GM18867 (cell line): ENCODE measurements at regions not wholly inside any gene's neighbourhood (a gene's known extent, or its start where the extent isn't known, plus 50 kb on each side); places are given as distances from the start of the nearest gene placed in this dataset.

Experiments
- ATAC-seq: cut with Tn5 transposase; IDR thresholded peaks from one replicate; pipeline ENCODE4 v1.9.1; 2021; ENCODE audit warnings: mild to moderate bottlenecking, moderate library complexity; ENCODE audit not compliant: unreplicated experiment

DNA sequence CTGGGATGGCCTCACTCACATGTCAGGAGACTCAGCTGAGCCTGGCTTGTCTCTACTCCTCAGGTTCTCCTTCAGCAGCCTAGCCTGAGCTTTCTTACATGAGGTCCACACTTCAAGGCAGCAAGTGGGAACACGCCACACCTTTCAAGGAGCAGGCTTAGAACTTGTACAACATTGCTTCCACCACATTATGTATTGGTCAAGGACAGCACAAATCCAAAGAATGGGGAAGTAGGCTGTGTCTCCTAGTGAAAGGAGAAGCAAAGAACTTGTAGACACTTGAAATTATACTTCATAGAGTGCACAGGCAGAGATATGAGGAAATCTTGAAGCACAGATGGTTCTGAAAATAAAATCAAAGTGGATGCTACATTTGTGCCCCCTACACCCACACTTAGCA, 120.9 kb upstream of the NOCT start:
- ATAC-seq = no peak

DNA sequence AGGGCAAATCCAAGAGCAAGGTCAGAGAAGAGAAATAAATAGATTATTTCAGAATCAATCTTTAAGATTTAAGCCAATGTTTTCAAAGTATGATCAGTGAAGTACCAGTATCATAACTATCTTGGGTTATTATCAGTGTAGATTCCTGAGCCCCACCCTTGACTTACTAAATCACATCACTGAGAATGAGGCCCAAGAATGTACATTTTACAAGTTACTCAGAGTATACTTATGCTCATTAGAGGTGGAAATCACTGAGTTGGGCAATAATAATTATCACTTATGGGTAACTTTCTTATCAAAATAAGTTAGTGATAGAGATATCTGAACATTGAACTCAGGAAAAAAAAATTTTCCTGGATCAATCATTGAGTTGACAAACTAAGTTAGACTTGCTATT, 121.6 kb upstream of the NOCT start:
- ATAC-seq = no peak

DNA sequence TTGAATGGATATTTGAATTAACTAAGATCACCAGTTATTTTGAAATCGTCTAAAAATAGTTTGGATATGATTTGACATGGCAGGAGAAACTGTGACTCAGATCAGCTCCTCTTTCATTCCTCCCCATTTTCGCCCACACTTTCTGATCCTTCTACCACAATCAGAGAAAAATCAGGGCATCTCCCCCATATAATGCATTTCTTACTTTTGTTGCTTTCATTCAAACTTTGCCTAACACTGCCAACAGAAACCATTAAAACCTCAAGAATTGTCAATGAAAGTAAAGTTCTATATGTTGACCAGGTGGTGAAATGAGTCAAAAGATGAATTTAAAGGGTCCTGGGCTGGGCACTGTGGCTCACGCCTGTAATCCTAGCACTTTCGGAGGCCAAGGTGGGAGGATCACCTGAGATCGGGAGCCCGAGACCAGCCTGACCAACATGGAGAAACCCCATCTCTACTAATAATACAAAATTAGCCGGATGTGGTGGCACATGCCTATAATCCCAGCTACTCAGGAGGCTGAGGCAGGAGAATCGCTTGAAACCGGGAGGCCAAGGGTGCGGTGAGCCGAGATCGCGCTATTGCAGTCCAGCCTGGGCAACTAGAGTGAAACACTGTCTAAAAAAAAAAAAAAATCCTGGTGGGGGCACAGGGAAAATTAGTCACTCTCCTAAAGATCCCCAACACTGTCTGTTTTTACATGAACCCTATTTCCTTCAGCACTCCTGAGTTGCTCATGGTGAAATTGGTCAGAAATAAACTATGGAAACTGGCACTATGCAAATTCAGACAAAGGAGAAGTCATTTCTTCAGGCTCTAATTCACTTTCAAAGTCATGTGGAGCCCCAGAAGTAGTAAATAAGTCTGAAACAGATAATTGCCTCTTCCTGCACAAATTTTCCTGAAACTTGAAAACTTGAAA, 122.8 kb upstream of the NOCT start:
- peak; percentile 80 for ATAC-seq

DNA sequence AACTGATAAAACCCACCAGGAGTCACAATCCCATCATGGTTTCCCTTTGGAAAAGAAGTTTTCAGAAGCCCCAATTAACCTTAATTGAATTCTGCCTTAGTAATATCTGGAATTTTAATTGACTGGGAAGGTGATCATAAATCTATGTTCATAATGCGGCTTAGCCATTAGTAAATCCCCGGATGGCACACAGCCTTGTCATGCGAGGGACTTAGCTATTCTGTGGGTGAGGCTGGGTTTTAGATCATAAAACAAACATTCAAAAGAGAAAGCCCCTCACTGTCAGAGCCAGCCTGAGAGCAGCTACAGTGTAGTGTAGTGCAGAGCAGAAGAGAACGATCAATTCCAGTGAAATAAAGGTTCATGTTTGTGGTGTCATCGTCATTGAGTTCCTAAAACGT, 124.0 kb upstream of the NOCT start:
- no peak for ATAC-seq

DNA sequence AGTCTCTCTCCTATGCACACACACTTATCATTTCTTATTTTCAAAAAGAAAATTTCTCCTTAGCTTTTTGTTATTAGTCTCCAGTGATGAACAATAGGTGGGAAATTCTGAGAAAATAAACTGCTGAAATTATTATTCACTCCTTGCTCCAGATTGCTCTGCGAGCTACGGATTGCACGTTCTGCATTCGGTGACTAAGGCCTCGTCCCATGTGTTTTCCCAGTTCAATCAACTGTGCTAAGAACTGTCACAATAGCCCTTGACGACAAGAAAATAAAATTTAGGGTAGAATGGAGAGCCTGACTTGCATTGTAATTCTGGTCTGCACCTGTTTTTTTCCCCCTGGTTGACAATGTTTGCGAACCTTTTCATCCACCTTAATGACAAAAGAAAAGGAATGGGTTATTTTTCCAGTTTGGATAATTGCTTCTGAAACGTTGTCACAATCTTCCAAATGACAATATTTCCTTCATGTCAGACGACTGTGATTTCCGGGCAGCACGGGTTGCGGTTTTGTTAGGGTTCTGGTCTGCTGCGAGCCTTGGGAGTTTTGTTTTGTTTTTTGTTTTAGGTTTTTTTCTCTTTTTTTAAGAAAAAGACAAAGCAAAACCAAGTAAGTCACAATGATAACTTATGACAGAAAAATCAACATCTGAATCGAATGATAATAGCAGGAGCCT, 124.5 kb upstream of the NOCT start:
- no peak for ATAC-seq

DNA sequence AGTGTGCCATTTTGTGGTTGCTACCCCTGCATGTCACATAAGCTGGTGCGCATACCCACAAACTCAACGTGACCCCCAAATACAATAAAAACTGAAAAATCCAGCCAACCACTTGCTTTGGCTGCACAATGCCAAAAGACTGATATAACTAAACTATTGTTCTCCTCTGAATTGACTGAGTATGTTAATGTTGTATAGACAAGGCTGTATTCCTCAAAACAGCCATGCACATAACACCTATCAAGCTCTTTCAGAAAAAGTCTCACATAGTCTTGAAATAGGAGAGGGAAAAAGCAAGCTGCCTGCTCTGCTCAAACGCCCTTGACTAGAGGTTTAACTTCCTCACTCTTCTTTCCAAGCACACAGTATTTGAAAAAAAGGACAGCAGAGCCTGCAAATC, 126.4 kb upstream of the NOCT start:
- ATAC-seq = no peak

DNA sequence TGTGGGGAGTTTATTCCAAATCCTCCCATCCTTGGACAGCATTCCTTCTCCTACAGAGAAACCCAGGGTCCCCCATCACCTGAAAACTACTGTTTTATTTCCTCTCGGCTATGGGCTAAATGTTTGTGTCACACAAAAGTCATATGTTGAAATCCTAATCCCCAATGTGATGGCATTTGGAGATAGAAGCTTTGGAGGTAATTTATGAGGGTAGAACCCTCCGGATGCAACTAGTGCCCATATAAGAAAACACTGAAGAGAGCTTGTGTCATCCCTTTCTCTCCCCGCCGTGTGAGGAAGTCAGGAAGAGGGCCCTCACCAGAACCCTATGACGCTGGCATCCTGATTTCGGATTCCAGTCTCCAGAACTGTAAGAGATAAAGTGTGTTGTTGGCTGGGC, 127.8 kb upstream of the NOCT start:
- ATAC-seq = no peak

DNA sequence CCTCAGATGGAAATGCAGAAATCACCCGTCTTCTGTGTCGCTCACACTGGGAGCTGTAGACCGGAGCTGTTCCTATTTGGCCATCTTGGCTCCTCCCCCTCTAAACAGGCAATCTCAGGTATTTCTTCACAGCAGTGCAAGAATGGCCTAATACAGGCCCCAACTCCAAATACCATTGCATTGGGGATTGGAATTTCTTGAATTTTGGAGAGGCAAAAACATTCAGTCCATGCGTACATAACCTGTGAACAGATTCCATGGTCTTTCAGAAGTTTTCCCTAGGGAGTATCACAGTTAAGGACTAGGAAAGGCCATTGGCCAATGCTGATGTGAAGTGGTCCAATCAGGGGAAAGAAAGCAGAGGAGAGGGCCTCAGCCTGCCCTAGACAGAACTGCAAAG, 128.2 kb upstream of the NOCT start:
- no peak for ATAC-seq

DNA sequence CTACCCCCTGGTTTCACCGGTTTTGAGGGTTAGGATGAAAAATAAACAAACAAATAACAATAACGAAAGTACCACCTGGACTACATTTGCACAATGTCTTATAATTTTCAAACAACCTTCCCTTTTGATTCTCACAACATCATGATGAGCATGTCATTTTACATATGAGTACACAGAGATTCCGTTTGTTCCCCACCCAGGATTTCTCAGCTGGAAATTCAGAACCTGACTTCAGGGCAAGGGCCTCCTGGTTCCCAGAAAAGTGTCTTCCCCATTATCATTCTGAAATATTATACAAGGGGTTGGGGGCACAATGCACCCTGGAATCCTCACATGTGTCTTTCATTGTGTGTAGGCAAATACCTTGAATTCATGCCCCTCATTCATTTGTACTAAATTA, 135.8 kb upstream of the NOCT start:
- no peak for ATAC-seq

DNA sequence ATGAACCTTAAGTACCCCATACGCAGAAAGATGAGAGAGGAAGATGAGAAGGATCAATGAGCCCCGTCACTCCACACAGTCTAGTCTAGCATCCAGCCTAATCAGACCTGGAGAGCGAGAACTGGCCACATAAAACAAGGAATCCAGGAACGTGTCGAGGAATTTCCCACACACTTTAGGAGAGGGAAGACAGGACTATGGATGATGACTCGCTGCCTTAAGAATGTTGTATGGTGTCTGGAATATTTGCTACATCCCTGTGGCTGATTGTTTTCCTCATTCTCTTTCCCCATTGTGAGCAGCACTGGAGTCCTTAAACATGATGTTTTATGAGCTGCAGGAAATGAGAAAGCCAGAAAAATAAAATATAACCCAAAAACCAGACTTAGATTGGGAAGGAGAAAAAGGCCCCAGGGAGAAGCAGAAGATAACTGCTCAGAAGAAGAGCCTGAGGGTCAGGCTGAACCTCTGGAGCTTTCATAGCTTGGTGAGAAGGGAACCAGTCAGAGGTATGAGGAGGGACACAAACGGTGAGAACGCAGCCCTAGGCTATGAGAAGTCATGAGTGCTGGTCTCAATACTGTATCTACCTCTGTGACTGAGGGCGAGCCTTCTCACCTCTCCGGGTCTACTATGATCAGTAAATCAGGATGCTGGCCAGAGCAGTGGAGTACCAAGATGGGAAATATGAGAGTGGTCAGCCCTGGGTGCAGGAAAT, 139.5 kb upstream of the NOCT start:
- ATAC-seq = no peak

DNA sequence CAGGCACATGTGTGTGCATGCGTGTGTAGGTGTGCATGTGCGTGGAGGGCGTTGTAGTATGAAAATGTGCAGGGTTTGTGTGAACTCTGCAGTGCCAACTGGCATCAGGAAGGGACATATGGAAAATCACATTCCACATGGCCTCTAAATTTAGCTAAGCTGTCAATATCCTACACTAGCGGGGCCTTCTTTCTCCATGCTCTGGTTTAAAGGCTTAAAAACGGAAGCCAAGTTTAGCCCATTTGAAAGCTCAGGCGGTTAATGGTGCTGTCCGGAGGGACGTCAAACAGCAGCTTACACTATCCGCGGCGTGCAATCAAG, 144.1 kb upstream of the NOCT start:
- ATAC-seq = no peak

DNA sequence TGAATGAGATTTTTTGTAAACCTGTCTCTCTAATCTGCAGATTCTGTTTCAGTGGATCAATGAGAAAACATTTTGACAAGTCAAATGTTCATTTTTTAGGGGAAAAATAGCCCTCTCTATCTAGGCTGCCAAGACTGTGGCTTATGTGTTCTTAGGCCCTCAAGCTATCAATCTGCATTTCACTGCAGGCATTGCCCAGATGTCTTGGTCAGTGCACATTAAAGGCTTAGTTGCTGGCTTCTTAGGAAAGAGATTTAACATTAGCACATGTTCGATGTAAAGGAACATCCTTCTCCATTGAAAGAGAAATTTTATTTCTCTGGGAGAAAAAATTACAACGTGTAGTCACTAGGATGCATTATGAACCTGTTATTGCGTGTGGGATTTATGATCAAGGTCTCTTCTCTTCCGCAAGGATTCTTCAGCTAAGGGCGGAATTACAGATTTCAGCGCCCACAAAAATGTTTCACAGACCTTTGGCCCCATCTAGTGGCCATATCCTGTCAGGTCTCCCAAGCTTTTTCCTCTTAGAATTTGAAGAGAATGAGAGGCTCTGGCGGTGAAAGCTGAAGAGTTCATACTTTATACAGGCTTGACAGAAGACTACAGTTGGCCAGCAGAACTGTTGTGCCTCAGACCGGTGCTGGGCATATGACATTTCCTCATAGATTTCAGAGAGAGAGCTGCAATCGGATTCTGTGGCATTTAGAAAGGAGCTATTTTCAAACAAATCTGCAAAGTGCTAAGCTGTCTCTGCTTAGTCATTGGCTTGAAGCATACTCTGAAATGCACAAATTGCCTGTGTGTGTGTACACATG, 144.6 kb upstream of the NOCT start:
- ATAC-seq = peak; percentile 79

DNA sequence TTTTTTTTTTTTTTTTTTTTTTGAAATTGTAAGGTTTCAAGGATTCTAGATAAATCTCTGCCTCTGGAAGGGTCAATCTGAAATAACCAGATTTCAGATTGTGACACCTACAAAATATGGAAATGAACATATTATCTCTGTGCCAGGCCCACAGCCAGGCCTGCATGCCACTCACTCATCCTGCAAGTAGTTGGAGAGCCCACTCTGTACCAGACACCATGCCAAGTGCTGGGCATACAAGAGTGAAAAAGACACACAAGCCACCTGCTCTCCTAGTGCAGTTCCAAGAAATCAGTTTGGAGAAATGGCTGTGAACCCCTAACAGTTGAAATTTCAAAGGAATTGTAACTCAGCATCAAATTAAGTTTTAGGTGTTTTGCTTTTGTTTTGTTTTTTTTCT, 145.9 kb upstream of the NOCT start:
- ATAC-seq = no peak

DNA sequence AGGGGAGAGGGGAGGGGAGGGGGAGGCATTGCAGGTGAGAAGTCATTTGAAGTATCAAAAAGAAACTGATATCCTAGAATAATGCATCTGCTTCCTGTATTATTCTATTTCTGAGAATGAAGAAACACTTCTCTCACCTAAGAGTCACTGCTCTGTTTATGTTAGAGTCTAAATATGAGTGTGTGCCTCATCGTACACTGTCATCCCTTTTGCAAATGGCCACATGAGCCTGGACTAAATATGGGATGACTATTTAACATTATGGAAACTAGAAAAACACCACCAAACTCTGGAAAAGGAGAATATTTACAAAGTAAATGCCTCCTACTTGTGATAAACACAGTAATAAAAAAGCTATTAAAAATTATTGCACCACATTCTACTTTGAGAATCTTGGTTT, 146.4 kb upstream of the NOCT start:
- no peak for ATAC-seq

DNA sequence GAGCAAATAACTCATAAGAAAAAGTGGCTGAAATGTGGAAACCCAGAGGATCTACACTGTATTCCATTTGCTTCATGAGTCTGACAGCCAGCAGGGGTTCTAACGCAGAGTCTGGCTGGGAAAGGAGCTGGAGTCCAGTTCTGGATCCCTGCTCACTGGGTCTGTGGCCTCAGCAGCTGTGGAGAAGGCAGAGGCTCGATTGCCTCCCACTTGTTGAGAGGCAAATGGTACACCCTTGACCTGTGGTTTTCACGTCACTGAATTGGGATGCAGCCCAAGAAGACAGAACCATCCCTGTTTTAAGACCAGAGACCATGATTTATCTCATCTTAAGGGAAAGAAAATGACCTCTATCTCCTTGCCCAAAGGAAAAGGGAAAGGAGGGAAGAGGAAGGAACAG, 147.0 kb upstream of the NOCT start:
- ATAC-seq = no peak

DNA sequence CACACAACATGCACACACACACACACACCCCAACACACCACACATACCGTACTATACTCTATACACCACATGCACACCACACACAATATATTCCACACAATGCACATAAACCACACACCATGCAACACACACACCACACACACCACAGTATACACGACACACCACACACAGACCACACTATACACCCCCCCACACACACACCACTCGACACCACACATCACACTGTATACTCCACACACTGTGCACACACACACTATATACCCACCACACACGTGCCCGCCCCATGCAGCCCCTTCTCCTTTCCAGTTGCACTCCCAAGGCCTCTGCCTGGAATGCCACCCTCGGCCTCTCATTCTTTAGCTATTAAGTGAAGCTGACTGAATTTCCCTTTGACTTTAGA, 148.2 kb upstream of the NOCT start:
- no peak for ATAC-seq

DNA sequence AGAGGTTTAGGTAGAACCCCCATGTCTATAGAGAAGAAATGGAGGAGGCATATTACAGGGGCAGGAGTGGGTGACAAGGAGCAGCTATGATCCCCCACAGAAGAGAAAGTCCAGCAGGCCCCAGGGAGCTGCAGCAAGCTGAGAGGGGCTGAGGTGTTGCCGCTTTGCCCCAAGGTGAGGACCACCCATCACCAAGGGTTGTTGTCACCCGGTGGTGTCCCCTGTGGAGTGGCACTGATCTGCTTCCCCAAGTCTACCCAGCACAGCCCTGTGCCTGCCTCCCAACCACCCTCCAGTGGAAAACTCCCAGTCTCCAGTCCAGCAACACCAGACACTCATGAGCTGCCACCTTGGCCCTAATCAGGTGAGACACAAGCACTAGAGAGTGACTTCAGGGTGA, 149.3 kb upstream of the NOCT start:
- ATAC-seq = no peak

DNA sequence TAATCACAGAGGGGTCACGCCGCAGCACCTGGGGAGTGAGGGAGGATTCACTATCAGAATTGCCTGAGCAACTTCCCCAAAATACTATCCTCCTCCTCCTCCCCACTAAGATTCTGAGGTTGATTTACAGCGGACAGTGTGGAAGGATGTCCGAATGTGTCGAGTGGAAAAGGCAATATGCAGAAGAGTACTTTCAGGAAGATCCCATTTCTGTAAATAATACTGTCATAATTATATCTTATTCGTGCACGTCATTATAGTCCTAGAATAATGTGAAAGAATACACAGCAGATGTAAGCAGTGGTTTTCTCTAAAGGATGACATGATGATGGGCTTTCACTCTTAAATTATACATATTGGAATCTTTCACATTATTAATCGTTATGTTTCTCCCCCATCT, 149.8 kb upstream of the NOCT start:
- ATAC-seq = no peak

DNA sequence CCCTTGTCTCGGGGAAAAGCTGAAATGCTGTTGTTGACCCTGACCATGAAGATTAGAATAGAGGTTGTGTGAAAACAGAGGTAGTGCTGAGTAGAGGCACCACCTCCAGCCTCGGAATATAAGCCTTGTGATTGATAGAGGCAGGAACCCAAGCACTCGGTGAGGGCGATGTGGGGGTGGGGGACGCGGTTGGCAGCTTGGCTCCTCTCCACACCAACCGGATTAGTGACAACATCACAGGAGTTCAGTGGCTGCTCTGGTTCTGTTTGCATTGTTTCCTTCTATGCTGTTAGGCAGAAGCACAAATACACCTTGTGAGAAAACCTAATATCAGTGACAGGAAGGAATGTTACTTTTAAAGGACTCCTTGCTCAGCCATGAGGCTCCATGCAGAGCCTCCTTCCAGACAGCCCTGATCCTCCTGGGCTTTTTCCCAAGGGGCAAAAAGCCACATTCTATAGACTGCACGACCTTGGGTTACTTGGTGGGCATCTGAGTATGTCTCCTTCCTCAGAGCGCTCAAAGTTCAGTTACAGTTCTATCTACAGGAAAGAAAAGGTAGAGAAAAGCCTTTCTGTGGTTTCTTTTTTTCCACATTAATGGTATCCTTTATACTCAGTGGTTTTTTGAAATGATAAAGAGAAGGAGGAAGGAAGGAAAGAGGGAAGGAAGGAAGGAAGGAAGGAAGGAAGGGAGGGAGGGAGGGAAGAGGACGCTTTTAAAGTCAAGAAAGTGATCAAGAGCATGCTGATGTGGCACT, 150.4 kb upstream of the NOCT start:
- no peak for ATAC-seq

DNA sequence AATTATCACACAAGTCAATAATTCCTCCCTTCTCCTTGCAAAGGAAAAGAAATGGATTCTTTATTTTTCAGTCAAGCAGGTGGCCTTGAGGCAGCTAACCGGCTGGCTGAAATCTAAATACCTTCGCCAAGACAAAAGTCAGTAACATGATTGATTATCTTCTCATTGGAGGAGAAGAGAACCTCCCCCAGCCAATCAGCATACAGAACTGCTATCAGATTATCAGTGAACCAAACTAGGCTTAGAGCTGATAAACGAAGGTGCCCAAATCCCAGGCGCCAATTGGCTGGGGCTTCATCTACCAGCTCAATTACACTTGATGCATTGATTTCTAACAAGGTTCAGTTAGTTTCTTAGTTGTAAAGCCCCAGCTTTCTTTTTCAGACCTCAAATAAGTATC, 152.4 kb upstream of the NOCT start:
- no peak for ATAC-seq
